Astrocyte (in vitro differentiated cells and primary cell): ENCODE measurements at regions not wholly inside any gene's neighbourhood (a gene's known extent, or its start where the extent isn't known, plus 50 kb on each side); places are given as distances from the start of the nearest gene placed in this dataset.

Experiments
- DNase-seq: peaks from one replicate; pipeline ENCODE4 v3.0.0-alpha.2; 2010; ENCODE audit warnings: low read depth
- FAIRE-seq: peaks from 2 replicates; lab custom pipeline; 2011; peaks lifted over from hg19 to GRCh38; lab: Jason Lieb, UNC
- H2AFZ ChIP-seq: 2 replicates; pipeline ENCODE4 v1.6.0; 2012; ENCODE audit warnings: low read depth, low read length, inconsistent platforms
- H3K27ac ChIP-seq: 2 replicates; pipeline ENCODE4 v1.5.1; 2011; ENCODE audit warnings: low read depth, low read length, inconsistent platforms
- H3K27me3 ChIP-seq: 2 replicates; pipeline ENCODE4 v1.6.0; 2011; ENCODE audit warnings: low read length, inconsistent platforms; ENCODE audit not compliant: insufficient read depth
- H3K36me3 ChIP-seq: 2 replicates; pipeline ENCODE4 v1.5.1; 2011; ENCODE audit warnings: low read length, inconsistent platforms; ENCODE audit not compliant: insufficient read depth
- H3K4me1 ChIP-seq: 2 replicates; pipeline ENCODE4 v1.5.1; 2011; ENCODE audit warnings: low read length, inconsistent platforms; ENCODE audit not compliant: insufficient read depth
- H3K4me2 ChIP-seq: 2 replicates; pipeline ENCODE4 v1.6.0; 2012; ENCODE audit warnings: low read length, inconsistent platforms
- H3K4me3 ChIP-seq: 2 replicates; pipeline ENCODE4 v1.5.1; 2011; ENCODE audit warnings: low read depth, mild to moderate bottlenecking, low read length, inconsistent platforms; ENCODE audit not compliant: insufficient read depth
- H3K79me2 ChIP-seq: 2 replicates; pipeline ENCODE4 v1.6.0; 2012; ENCODE audit warnings: mild to moderate bottlenecking, low read length, inconsistent platforms; ENCODE audit not compliant: insufficient read depth
- H3K9ac ChIP-seq: 2 replicates; pipeline ENCODE4 v1.6.0; 2012; ENCODE audit warnings: mild to moderate bottlenecking, low read length, inconsistent platforms
- H3K9me3 ChIP-seq: 2 replicates; pipeline ENCODE4 v1.5.1; 2012; ENCODE audit warnings: low read depth, mild to moderate bottlenecking, low read length, inconsistent platforms; ENCODE audit not compliant: insufficient read depth
- H4K20me1 ChIP-seq: 2 replicates; pipeline ENCODE4 v1.6.0; 2012; ENCODE audit warnings: low read length, inconsistent platforms; ENCODE audit not compliant: insufficient read depth
- H3K27ac Mint-ChIP-seq: one replicate; pipeline ENCODE4 v1.8.0; 2021; ENCODE audit warnings: mild to moderate bottlenecking, mixed read lengths; ENCODE audit not compliant: unreplicated experiment
- H3K27me3 Mint-ChIP-seq: one replicate; pipeline ENCODE4 v1.8.0; 2021; ENCODE audit warnings: low read depth, mixed read lengths; ENCODE audit not compliant: unreplicated experiment
- H3K36me3 Mint-ChIP-seq: one replicate; pipeline ENCODE4 v1.8.0; 2021; ENCODE audit warnings: low read depth, mixed read lengths; ENCODE audit not compliant: unreplicated experiment
- H3K4me1 Mint-ChIP-seq: one replicate; pipeline ENCODE4 v1.8.0; 2021; ENCODE audit warnings: low read depth, mixed read lengths; ENCODE audit not compliant: unreplicated experiment
- H3K4me3 Mint-ChIP-seq: one replicate; pipeline ENCODE4 v1.8.0; 2021; ENCODE audit warnings: mild to moderate bottlenecking, moderate library complexity, mixed read lengths; ENCODE audit not compliant: unreplicated experiment
- H3K9me3 Mint-ChIP-seq: one replicate; pipeline ENCODE4 v1.8.0; 2021; ENCODE audit warnings: mild to moderate bottlenecking, mixed read lengths; ENCODE audit not compliant: unreplicated experiment
- EZH2 ChIP-seq: IDR thresholded peaks from 2 replicates; pipeline ENCODE4 v1.6.1; 2012; ENCODE audit warnings: mild to moderate bottlenecking, low read length, inconsistent platforms; ENCODE audit not compliant: insufficient read depth
- TF ChIP-seq, protein P1 (sequence below): IDR thresholded peaks from 2 replicates; pipeline ENCODE4 v1.5.1; 2011; ENCODE audit warnings: low read depth, mild to moderate bottlenecking, inconsistent platforms, low read length, moderate library complexity; ENCODE audit not compliant: insufficient read depth

DNA sequence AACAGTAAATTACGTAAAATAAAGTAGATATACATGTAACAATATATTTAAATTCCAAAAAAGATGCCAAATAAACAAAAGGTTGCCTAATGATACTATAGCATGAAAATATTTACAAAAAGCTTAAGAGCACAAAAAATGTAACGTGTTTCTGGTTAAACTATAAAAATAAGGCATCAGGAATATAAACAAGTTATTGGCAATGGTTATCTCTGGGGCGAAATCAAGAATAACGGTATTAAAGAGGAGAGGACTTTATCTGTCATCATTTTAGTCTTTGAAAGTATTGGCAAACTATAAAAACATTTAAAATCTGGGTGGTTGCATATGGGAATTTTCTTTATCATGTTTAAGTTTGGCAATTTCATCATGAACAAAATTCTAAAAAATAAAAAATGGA lies 1599.2 kb downstream of the MAT2B start:
- Mint-ChIP-seq H3K27ac (no peak overlapping the region), H3K27me3 (no peaks in the 10 kb centered on the region), H3K4me3 (no peak overlapping the region), H3K4me1 (no peaks in the 10 kb centered on the region), H3K36me3 (no peaks in the 10 kb centered on the region), H3K9me3 (peaks cover 8% of the 10 kb centered on the region)
- H3K27ac ChIP-seq = no peak overlapping the region
- no peak for FAIRE-seq
- no peak overlapping the region for H2AFZ ChIP-seq
- H4K20me1 ChIP-seq = no peaks in the 10 kb centered on the region
- H3K9ac ChIP-seq = no peak overlapping the region
- no peak overlapping the region for H3K4me2 ChIP-seq
- no peak overlapping the region for H3K4me3 ChIP-seq
- DNase-seq = no peak
- no peak for TF ChIP-seq EZH2
- TF ChIP-seq, protein P1, sequence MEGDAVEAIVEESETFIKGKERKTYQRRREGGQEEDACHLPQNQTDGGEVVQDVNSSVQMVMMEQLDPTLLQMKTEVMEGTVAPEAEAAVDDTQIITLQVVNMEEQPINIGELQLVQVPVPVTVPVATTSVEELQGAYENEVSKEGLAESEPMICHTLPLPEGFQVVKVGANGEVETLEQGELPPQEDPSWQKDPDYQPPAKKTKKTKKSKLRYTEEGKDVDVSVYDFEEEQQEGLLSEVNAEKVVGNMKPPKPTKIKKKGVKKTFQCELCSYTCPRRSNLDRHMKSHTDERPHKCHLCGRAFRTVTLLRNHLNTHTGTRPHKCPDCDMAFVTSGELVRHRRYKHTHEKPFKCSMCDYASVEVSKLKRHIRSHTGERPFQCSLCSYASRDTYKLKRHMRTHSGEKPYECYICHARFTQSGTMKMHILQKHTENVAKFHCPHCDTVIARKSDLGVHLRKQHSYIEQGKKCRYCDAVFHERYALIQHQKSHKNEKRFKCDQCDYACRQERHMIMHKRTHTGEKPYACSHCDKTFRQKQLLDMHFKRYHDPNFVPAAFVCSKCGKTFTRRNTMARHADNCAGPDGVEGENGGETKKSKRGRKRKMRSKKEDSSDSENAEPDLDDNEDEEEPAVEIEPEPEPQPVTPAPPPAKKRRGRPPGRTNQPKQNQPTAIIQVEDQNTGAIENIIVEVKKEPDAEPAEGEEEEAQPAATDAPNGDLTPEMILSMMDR = no peak
- H3K27me3 ChIP-seq = no peaks in the 10 kb centered on the region
- H3K79me2 ChIP-seq = no peaks in the 10 kb centered on the region
- H3K4me1 ChIP-seq = no peaks in the 10 kb centered on the region
- H3K36me3 ChIP-seq = no peaks in the 10 kb centered on the region
- H3K9me3 ChIP-seq = no peaks in the 10 kb centered on the region

DNA sequence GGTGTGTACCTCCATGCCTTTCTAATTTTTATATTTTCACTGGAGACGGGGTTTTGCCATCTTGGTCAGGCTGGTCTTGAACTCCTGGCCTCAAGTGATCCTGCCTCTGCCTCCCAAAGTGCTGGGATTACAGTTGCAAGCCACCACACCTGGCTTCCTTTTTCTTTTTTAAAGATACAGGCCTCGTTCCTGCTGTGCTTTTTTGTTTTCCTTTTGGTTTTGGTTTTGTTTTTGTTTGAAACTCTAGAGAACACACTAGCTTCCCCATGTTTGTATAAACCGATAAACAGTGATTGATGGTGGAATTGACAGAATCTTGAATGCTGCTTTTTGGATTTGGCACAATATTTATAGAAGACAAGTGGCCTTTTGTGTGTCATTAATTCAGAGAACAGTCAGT lies 1603.4 kb downstream of the MAT2B start:
- H2AFZ ChIP-seq = no peak overlapping the region
- H3K27ac ChIP-seq = no peak overlapping the region
- Mint-ChIP-seq H3K36me3 (no peaks in the 10 kb centered on the region), H3K4me1 (no peaks in the 10 kb centered on the region), H3K27me3 (no peaks in the 10 kb centered on the region), H3K27ac (no peak overlapping the region), H3K4me3 (no peak overlapping the region), H3K9me3 (no peaks in the 10 kb centered on the region)
- H3K36me3 ChIP-seq = no peaks in the 10 kb centered on the region
- no peak for TF ChIP-seq EZH2
- TF ChIP-seq, protein P1 = no peak
- no peaks in the 10 kb centered on the region for H3K27me3 ChIP-seq
- no peaks in the 10 kb centered on the region for H3K79me2 ChIP-seq
- FAIRE-seq (no peak), DNase-seq (no peak)
- no peak overlapping the region for H3K4me2 ChIP-seq
- H4K20me1 ChIP-seq = no peaks in the 10 kb centered on the region
- H3K9me3 ChIP-seq = no peaks in the 10 kb centered on the region
- H3K9ac ChIP-seq = no peak overlapping the region
- H3K4me1 ChIP-seq = no peaks in the 10 kb centered on the region
- no peak overlapping the region for H3K4me3 ChIP-seq

DNA sequence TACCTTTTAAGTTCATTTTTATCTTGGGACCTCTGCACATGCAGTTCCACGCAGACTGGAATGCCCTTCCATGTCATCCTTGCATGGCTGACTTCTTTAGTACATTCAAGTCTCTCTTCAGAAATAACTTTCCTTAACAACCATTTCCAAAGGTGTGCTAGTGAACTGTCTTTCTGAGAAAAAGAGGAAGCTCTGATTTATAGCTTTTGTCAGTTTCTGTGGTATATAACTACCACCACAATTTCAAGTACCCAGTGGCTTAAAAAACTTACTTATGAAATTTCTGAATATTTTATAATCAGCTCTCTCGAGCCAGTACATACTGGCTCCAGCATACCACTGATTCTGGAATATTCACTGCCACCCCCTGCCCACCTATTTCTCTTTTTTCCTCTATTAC lies 1613.8 kb downstream of the MAT2B start:
- H3K4me3 ChIP-seq = no peak overlapping the region
- FAIRE-seq = no peak
- no peaks in the 10 kb centered on the region for H3K4me1 ChIP-seq
- no peaks in the 10 kb centered on the region for H3K27me3 ChIP-seq
- Mint-ChIP-seq H3K4me3 (no peak overlapping the region), H3K9me3 (no peaks in the 10 kb centered on the region), H3K27ac (no peak overlapping the region), H3K36me3 (no peaks in the 10 kb centered on the region), H3K27me3 (no peaks in the 10 kb centered on the region), H3K4me1 (no peaks in the 10 kb centered on the region)
- no peaks in the 10 kb centered on the region for H3K36me3 ChIP-seq
- H3K9me3 ChIP-seq = peaks cover 4% of the 10 kb centered on the region
- H4K20me1 ChIP-seq = no peaks in the 10 kb centered on the region
- H2AFZ ChIP-seq = no peak overlapping the region
- no peak overlapping the region for H3K9ac ChIP-seq
- no peak overlapping the region for H3K27ac ChIP-seq
- TF ChIP-seq EZH2 = no peak
- TF ChIP-seq, protein P1 = no peak
- DNase-seq = no peak
- no peak overlapping the region for H3K4me2 ChIP-seq
- H3K79me2 ChIP-seq = no peaks in the 10 kb centered on the region
